GM19238 (cell line): ENCODE measurements at regions not wholly inside any gene's neighbourhood (a gene's known extent, or its start where the extent isn't known, plus 50 kb on each side); places are given as distances from the start of the nearest gene placed in this dataset.
"Not testable (repeated sequence)": the region's sequence is repeated elsewhere in the genome, so short reads cannot be mapped to it uniquely, and the experiment has no call there.

Source experiments
- DNase-seq: peaks from one replicate; pipeline ENCODE4 v3.0.0; 2011; ENCODE audit warnings: low spot score; ENCODE audit not compliant: insufficient read length

DNA sequence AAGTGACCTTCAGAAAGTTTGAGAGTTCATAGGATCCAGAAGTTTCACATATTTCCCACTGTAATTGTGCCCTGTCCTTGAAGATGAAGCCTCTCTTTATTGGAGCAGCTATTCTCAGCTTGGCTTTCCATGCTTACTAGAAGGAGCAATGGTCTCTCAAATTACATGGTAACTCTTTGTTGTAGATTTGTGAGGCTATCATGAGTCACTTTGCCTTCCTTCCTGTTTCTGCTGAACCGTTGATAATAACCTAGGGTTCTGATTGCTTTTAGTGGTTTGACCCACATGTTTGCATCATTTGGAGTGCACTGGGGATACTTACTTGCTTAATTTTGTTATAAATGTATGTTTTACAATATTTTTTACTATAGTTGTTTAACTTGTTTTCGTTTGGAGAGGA lies 772.9 kb upstream of the SLITRK6 start:
- DNase-seq: no peak

DNA sequence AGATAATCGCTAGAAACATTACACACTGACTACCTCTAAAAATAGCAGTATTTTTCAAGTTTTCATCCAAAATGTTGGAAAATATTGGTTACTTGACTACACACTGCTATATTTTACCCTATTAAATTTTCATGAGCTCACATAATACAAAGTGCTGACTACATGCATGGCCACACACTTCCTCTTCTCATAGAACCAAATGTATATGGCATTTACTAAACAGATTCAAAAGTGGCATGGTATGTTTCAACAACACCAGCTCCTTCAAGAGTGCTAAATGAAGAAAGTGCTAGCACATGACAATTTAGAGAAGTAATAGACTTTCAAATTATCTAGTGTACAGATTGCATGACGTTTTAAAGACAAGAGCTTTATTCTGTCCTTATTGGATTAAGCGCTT lies 780.4 kb upstream of the SLITRK6 start:
- no peak for DNase-seq

DNA sequence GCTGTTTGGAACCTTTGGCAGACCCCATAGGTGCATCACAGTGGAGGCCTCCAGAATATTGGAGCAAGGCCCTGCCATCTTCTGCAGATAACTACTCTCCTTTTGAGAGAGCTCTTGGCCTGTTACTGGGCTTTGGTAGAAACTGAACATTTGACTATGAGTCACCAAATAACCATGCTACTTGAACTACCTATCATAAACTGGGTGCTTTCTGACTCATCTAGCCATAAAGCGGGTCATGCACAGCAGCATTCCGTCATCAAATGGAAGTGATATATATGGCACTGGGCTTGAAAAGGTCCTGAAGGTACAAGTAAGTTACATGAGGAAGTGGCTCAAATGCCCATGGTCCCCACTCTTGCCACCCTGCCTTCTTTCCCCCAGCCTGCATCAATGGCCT lies 782.5 kb upstream of the SLITRK6 start:
- no peak for DNase-seq

DNA sequence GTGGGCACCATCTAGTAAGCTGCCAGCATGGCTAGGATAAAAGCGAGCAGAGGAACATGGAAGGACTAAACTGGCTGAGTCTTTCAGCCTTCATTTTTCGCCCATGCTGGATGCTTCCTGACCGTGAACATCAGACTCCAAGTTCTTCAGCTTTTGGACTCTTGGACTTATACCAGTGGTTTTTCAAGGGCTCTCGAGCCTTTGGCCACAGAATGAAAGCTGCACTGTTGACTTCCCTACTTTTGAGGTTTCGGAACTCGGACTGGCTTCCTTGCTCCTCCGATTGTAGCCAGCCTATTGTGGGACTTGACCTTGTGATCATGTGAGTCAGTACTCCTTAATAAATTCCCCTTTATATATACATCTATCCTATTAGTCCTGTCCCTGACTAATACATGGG lies 785.1 kb upstream of the SLITRK6 start:
- DNase-seq: no peak

DNA sequence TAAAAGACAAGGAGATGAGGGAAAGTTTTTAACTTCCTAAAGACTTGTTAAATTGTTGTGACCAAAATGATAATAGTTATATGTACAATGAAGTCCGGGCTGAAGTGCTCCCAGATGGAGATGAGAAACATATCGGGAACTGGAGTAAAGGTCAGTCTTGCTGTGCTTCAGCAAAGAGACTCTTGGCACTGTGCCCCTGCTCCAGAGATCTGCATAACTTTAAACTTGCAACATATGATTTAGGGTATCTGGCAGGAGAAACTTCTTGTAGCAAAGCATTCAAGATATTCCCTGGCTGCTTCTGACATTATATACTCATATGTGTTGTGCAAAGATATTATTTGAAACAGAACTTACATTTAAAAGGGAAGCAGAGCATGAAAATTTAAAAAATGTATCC lies 786.6 kb upstream of the SLITRK6 start:
- DNase-seq: no peak

DNA sequence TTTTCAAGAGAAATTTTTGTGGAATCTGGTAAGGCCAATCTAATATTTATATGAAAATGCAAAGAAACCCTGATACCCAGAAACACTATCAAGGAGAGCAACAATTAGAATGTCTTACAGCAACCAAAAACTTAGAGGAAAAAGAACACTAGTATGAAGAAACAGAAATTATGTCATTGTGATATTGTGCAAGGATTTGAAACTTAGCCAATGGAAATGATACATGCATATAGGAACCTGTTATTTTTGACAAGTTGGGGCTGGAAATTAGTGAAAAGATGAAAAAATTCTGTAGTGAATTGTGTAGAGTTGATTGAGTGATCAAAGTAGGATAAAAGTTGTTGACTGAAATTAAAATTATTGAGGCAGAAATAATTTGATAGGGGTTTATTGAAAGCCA lies 792.6 kb upstream of the SLITRK6 start:
- no peak for DNase-seq

DNA sequence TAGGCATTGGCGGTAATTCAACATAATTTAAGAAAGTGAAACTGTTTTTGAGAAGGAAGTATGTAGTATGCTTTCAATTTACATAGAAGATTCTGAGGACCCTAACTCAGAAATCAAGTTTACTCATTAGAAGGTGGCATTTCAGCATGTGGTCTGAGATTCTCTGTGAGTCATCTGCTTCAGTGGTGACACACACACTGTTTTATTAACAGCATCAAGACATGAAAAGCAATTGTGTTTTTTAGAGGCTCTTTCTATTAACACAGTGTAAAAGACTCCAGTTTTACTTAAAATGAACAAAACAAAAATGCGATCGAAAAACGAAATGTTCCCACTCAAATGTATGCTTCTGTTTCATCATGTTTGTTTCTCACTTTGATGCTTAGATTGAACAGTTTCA lies 802.1 kb upstream of the SLITRK6 start:
- DNase-seq: no peak

DNA sequence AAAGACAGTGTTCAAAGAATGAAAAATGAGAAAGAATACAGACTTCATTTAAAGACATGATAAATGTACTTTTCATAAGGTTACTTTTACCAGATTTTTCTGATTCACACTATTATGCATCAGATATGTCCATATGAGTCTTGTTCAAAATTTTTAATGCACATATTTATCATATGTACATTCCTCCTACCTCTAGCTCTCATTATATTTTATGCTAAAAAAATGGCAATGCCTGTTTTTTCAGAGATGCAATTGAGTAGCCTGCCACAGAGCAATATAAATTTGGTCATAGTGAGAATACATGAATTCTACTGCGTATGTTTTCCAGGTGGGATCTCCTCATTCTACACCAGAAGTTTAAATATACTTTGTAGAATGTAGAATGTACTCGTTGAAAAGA lies 807.0 kb upstream of the SLITRK6 start:
- no peak for DNase-seq

DNA sequence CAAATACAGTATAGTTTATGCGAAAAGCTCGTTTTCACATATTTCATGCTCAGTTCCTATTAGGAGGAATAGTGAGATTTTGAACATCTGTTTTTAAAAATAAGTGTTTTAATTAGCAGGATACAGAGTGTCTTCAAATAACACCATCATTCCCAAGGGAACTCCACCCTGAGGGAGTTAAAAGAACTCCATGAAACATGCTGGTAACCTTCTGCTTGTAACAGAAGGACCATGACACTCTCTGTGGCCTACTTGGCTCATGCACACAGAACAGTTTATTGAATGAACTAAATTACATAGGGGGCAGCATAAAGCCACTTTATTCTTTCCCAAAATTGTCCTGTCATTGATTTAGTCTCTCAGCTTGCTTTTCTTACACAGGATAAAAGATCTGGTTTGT lies 809.5 kb upstream of the SLITRK6 start:
- no peak for DNase-seq

DNA sequence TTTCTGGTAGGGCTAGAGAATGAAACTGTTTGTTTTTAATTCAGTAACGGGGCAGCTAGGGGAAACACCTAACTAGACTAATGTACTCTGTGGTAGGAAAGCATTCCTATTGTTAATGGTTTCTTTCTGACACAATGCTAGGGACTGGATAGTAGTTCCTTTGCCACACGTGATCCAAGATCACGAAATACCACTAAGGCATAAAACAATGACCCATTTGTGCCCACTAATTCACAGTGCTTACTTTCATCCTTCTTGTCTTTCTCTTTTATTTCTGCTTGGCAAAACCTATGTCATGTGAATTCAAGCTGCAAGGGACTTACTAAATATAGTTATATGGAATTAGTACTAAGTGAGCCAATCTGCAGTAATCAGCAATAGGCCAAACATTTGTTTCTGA lies 834.1 kb upstream of the SLITRK6 start:
- DNase-seq: no peak

DNA sequence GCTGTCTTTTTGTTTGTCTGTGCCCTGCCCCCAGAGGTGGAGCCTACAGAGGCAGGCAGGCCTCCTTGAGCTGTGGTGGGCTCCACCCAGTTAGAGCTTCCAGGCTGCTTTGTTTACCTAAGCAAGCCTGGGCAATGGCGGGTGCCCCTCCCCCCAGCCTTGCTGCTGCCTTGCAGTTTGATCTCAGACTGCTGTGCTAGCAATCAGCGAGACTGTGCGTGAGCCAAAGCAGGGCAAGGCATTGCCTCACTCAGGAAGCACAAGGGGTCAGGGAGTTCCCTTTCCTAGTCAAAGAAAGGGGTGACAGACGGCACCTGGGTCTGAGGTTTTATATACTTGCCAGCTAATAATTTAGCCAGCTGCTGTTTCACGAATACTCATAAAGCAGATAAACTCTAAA lies 852.0 kb upstream of the SLITRK6 start:
- not testable (repeated sequence) for DNase-seq

DNA sequence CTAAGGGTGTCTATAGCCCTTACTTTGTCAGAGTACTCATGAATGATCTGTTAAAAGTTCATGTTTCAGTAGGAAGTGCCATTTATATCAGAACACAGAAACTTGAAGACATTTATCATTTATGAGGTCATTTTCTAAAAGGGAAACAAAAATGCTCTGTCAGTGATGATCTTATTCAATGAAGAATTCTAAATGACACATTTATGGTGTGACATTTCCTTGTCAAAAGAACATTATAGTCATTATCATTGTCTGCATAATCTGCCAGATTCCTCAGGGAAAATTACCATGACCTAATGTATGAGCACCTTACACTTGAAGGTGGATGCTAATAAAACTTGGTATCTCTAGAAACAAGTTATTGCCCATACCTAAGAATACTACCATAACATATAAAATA lies 853.8 kb upstream of the SLITRK6 start:
- DNase-seq: no peak

DNA sequence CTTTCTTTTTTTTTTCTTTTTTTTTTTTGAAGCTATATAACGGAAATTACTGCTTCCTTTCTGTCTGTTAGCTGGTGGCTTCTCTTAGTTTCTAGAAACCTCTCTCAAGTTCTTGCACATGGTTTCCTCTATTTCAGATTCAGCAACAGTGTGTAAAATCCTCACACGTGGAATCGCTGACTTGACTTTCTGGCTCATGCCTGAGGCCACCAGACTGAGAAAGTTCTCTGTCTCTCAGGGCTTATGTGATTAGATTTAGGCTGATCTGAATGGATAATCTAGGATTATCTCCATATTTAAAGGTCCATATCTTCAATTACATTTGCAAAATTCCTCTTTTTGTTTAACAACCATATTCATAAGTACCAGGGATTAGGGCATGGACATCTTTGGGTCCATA lies 856.3 kb upstream of the SLITRK6 start:
- no peak for DNase-seq

DNA sequence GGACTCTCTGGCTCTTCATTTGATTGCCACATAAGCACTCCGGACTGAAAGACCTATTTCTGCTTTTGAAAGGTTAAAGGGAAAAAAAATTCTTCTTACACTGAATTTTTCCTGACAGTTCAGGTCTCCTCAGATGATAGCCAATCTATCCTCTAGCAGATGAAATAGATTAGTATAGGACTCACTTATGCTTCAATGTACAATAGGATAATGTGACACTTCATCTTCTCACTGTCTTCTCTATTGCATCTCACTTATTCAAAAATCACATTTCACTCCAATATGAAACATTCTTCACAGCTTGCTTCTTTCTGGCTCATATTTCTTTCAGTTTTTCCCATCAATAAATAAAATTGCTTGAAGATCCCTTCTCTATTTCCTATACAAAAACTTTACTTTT lies 860.9 kb upstream of the SLITRK6 start:
- no peak for DNase-seq

DNA sequence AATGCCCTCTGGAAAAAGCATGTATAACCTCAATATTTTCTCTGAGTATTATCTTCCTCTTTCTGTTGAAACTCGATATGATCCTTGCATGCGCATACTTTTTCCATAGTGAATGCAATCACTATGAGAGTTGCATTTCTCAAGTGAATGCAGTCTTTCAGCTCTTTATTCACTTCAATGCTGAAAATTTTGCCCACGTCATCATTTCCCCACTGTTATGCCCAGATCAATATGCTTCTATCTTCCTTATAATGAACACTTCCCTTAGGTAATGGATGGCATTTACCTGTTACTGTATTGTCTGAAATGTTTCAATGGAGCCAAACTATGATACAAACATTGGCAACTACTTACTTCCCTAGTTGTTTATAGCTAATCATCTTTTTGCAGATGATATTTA lies 866.6 kb upstream of the SLITRK6 start:
- DNase-seq: no peak

DNA sequence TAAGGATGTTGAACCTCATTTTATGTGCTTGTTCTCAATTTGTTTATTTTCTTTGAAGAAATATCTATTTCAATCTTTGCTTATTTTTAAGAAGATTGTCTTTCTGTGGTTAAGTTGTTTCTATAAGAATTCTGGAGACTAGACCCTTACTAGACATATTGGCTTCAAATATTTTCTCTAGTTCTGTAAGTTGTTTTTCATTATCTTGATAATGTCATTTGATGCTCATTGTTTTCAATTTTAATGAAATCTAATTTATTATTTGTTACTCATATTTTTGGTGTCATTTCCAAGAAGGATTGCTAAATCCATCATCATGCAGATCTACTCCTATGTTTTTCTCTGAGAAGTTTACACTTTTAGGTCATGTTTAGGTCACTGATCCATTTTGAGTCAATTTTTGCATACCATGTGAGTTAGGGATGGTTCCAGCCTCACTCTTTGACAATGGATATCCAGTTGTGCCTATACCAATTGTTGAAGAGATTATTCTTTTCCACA lies 874.8 kb upstream of the SLITRK6 start:
- no peak for DNase-seq

DNA sequence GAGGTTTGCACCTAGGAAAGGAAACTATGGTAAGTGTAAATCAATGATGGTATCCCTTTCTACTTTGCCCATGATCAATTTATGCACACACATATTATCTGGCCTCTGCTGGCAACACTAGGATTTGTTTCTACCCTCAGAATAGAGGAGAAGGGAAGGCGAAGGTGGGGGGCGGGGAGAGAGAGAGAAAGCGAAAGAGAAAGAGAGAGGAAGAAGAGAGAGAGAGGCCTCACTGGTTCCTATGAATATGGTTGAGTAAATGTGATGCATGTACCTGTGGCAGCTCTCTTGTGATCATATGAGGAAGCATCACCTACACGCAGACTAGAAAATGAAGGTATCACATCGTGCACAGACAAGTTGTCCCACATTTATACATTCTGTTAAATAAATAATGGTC lies 882.0 kb upstream of the SLITRK6 start:
- DNase-seq: no peak

DNA sequence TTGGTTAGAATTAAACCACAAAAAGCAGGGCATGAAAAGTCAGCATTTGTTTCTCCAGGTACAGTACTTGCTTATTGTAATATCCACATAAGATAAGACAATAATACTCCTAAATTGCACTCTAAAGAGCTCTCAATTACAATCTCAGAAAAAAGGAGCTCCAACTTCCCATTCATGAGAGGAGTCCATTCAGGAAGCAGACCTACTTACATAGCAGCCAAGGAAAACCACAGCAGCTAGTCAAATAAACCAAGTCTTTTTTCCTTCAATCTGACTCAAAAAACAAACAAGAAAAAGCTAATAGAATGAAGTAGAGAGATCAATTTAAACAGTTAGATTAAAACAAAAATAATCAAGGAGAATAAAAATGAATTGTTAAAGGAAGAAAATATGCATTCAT lies 885.2 kb upstream of the SLITRK6 start:
- DNase-seq: no peak

DNA sequence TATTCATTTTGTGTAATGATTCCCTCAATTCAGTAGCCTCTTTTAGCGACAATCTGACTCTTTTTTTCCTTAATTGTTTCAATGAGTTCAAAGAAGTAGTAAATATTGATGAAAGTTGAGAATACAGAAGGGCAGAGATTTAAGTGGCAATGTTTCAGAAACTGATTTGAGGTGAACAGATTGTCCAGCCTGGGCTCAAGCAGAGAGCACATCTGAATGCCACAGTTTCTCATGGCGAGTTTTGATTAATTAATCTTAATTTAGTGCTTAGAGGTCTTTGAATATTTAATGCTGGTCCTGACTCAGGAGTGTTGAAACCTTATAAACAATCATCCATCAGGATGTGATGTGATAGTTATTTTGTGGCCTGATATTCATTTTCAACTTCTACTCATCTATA lies 890.7 kb upstream of the SLITRK6 start:
- DNase-seq: no peak

DNA sequence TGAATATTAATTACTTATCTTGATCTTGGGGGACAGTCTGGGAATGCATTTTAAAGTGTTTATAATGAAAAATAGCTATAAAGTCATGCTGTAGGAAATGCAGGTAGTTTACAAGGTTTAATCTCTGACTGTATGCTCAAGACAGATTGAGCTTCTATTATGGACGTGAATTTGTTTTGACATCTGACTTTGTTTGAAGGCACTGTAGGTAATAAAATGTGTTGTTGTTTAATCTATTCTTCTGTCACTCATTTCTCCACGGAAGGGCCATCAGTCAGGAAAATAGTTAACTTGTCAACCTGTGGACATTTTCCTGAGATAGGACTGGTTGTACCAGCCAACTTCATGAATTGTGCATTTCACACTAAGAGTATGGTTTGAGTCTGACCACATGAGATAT lies 893.1 kb upstream of the SLITRK6 start:
- DNase-seq: no peak

DNA sequence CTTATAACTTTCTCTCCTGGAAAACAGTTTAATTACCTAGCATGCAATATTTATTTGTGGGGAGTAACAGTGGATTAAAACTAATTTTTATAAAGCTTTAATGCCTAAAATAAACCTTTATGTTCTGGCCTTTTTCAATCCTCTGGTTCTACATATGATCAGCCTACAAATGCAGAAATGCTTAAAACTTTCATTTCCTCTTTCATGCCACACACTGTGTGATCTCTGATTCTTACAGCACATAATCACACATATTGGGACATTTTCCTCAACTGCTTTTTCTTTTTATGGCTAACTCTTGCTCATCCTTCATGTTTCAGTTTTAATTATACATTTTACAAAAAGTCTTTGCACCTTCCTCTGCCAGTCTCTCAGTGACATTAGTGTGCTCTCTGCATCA lies 910.8 kb upstream of the SLITRK6 start:
- DNase-seq: no peak

DNA sequence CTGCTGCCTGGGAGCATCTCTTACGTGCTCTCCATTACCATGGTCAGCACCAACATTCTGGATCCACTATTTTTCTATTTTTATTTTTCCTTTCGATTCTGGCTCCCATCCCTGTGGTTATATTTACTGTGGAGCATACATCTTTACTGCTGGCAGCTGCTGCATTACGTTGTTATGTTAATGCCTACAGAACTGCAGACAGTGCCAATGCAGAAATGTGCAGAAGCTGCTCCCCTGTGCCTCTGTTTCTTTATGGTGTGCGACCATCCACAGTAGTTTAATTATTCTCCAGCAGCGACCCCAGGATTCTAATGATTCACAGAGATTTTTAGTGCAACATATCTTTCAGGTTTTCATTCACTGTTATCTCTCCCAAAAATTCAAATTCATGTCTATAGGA lies 911.7 kb upstream of the SLITRK6 start:
- DNase-seq: no peak

DNA sequence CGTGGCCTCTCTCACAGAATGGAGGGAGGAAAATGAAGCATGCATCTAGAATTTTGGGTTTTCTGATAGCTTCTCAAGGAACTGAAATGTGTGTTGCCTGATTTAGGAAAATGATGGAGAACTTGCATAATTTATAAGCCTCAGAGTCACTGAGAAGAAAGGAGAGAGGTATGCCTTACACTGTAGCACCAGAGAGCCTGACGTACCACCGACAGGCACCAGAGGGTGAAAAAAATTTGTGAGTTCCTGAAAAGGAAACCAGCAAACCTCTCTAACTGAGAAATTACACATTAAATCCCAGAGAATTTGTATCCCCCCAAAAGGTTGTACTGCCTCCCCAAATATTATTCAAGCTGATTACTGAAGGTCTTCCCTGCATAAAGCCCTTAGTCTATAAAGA lies 915.3 kb upstream of the SLITRK6 start:
- DNase-seq: no peak

DNA sequence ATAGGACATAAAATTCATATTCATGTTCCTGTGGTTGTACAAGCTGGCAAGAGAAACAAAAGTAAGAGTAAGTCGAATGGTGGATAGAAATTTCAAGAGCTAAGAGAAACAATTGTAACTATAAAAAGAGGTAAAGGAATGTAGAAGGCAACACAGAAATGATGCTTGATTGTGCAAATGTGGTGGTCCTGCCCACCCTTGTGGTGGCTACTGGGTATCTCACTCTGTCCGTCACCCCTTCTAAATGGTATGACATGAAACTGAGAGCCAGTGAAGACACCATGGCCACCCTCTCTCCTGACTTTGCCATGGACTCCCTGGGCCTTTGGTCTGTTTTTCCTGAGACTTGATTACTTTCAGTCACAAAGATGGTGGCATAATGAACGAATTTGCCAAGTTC lies 925.9 kb upstream of the SLITRK6 start:
- no peak for DNase-seq

DNA sequence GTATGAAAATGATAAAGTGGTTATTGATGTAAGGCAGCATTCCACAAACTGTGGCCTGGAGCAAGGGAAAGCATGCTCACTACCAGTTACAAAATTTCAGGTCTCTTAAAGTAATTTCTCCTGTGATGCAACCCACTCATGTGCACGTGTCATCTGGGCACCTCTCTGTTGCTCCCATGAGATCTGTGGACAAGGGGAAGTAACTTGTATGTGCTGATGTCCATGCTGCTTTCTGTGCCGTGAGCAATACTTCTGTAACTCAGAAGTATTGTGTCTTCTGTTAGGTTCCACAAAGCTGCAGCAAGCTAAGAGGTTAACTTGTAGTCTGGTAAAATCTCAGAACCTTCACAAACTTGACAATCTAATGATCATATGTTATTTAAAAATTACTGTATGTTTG lies 930.0 kb upstream of the SLITRK6 start:
- no peak for DNase-seq
